Trophoblast cell (in vitro differentiated cells and primary cell): ENCODE measurements at regions not wholly inside any gene's neighbourhood (a gene's known extent, or its start where the extent isn't known, plus 50 kb on each side); places are given as distances from the start of the nearest gene placed in this dataset.

Source experiments
- DNase-seq, 2 donors: peaks; one replicate each; pipeline ENCODE4 v3.0.0-alpha.2; 2016
- H2AFZ ChIP-seq: 2 replicates; pipeline ENCODE4 v1.6.1; 2013; ENCODE audit warnings: low read length, moderate library complexity, mild to moderate bottlenecking; ENCODE audit not compliant: insufficient read depth, poor library complexity
- H2AK5ac ChIP-seq: 2 replicates; pipeline ENCODE4 v1.6.1; 2013; ENCODE audit warnings: mild to moderate bottlenecking, low read length
- H2BK120ac ChIP-seq: 2 replicates; pipeline ENCODE4 v1.6.1; 2013; ENCODE audit warnings: low read length, mild to moderate bottlenecking, moderate library complexity; ENCODE audit not compliant: insufficient read depth, poor library complexity
- H2BK12ac ChIP-seq: 2 replicates; pipeline ENCODE4 v1.6.1; 2013; ENCODE audit warnings: mild to moderate bottlenecking, low read length, moderate library complexity
- H2BK5ac ChIP-seq: 2 replicates; pipeline ENCODE4 v1.6.1; 2013; ENCODE audit warnings: low read length, low read depth, moderate library complexity, mild to moderate bottlenecking; ENCODE audit not compliant: poor library complexity
- H3K14ac ChIP-seq: 2 replicates; pipeline ENCODE4 v1.6.1; 2013; ENCODE audit warnings: mild to moderate bottlenecking, low read length
- H3K18ac ChIP-seq: 2 replicates; pipeline ENCODE4 v1.6.1; 2013; ENCODE audit warnings: mild to moderate bottlenecking, low read length
- H3K23ac ChIP-seq: 2 replicates; pipeline ENCODE4 v1.6.1; 2013; ENCODE audit warnings: low read length
- H3K27ac ChIP-seq: 2 replicates; pipeline ENCODE4 v1.5.1; 2013; ENCODE audit warnings: low read depth, mild to moderate bottlenecking, inconsistent platforms, low read length, moderate library complexity
- H3K27me3 ChIP-seq: 2 replicates; pipeline ENCODE4 v1.6.1; 2013; ENCODE audit warnings: inconsistent platforms, mild to moderate bottlenecking, low read length, moderate library complexity; ENCODE audit not compliant: insufficient read depth
- H3K36me3 ChIP-seq, 2 experiments: 1 replicate in 1 of 2; 2 replicates in 1 of 2; pipeline ENCODE4 v1.6.1; 2013; ENCODE audit warnings: low read length in 2 of 2, mild to moderate bottlenecking in 2 of 2, moderate library complexity in 1 of 2; ENCODE audit not compliant: insufficient read depth in 2 of 2, control insufficient read depth in 1 of 2
- H3K4ac ChIP-seq: 2 replicates; pipeline ENCODE4 v1.6.1; 2013; ENCODE audit warnings: low read depth, mild to moderate bottlenecking, low read length, moderate library complexity
- H3K4me1 ChIP-seq, 2 experiments: 1 replicate in 1 of 2; 2 replicates in 1 of 2; pipeline ENCODE4 v1.6.1; 2013; ENCODE audit warnings: low read length in 2 of 2, mild to moderate bottlenecking in 2 of 2, moderate library complexity in 1 of 2; ENCODE audit not compliant: insufficient read depth in 2 of 2, control insufficient read depth in 1 of 2
- H3K4me2 ChIP-seq: 2 replicates; pipeline ENCODE4 v1.6.1; 2013; ENCODE audit warnings: inconsistent platforms, mild to moderate bottlenecking, low read length, moderate library complexity
- H3K4me3 ChIP-seq: 2 replicates; pipeline ENCODE4 v1.5.1; 2013; ENCODE audit warnings: mild to moderate bottlenecking, low read depth, low read length, inconsistent platforms
- H3K79me1 ChIP-seq: one replicate; pipeline ENCODE4 v1.6.1; 2013; ENCODE audit warnings: low read length
- H3K79me2 ChIP-seq: 2 replicates; pipeline ENCODE4 v1.6.1; 2013; ENCODE audit warnings: low read length, mild to moderate bottlenecking; ENCODE audit not compliant: control insufficient read depth, insufficient read depth, poor library complexity
- H3K9ac ChIP-seq: 2 replicates; pipeline ENCODE4 v1.6.1; 2013; ENCODE audit warnings: mild to moderate bottlenecking, low read length
- H3K9me3 ChIP-seq: 2 replicates; pipeline ENCODE4 v1.6.1; 2013; ENCODE audit warnings: low read depth, mild to moderate bottlenecking, control low read depth, inconsistent platforms, low read length; ENCODE audit not compliant: insufficient read depth
- H4K12ac ChIP-seq: 2 replicates; pipeline ENCODE4 v1.6.1; 2013; ENCODE audit warnings: low read depth, mild to moderate bottlenecking, low read length, moderate library complexity
- H4K8ac ChIP-seq: 2 replicates; pipeline ENCODE4 v1.6.1; 2013; ENCODE audit warnings: low read depth, mild to moderate bottlenecking, low read length, moderate library complexity
- H4K91ac ChIP-seq: one replicate; pipeline ENCODE4 v1.6.1; 2013; ENCODE audit warnings: low read depth, mild to moderate bottlenecking, low read length, moderate library complexity
- WGBS: extraction: QIAGEN DNeasy Blood & Tissue Kit; methylation state at CpG from one replicate; pipeline ENCODE4 v1.1.7; 2013; ENCODE audit warnings: missing lambda C conversion rate; ENCODE audit not compliant: insufficient read length, insufficient coverage; ENCODE audit errors: extremely low coverage; 5-methylcytosine and 5-hydroxymethylcytosine counted together

GRCh38 chrX:39592776-39593175 lies 505.0 kb downstream of the BCOR start:
- H3K4me1 ChIP-seq = no peaks in the 10 kb centered on the region
- H3K4me2 ChIP-seq = no peak overlapping the region
- no peak overlapping the region for H3K23ac ChIP-seq
- no peak overlapping the region for H3K9ac ChIP-seq
- H3K4ac ChIP-seq = no peak overlapping the region
- H4K8ac ChIP-seq = no peak overlapping the region
- H3K4me3 ChIP-seq = no peak overlapping the region
- H3K27ac ChIP-seq = no peak overlapping the region
- no peaks in the 10 kb centered on the region for H3K9me3 ChIP-seq
- no peak for DNase-seq
- H2BK12ac ChIP-seq = no peak overlapping the region
- no peaks in the 10 kb centered on the region for H3K79me2 ChIP-seq
- no peaks in the 10 kb centered on the region for H3K79me1 ChIP-seq
- H2BK5ac ChIP-seq = no peak overlapping the region
- H4K91ac ChIP-seq = no peak overlapping the region
- no peak overlapping the region for H2BK120ac ChIP-seq
- H3K14ac ChIP-seq = no peak overlapping the region
- no peak overlapping the region for H2AK5ac ChIP-seq
- H3K18ac ChIP-seq = no peak overlapping the region
- no peaks in the 10 kb centered on the region for H3K36me3 ChIP-seq
- no peak overlapping the region for H4K12ac ChIP-seq
- no peaks in the 10 kb centered on the region for H3K27me3 ChIP-seq
- no peak overlapping the region for H2AFZ ChIP-seq

DNA sequence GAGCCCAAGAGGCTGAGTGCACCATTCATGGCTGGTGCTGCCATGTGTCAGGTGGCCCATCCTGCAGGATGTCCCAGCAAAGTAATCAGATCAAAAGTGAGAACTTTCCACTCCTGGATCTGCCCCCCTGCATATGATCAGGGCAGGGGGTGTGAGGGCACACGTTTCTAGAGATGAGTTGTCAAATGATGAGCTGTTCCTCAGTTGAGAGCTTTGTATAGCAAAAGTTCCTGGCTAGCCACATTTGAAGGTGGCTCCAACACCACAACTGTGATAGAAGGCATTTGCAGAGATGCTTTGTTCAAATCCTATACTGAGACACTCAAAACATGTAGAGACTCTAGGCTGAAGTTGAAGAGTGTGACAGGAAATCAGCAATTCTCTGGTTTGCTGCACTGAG lies 501.8 kb downstream of the BCOR start:
- H4K91ac ChIP-seq = no peak overlapping the region
- H2BK120ac ChIP-seq = no peak overlapping the region
- no peak overlapping the region for H3K9ac ChIP-seq
- H4K8ac ChIP-seq = no peak overlapping the region
- no peaks in the 10 kb centered on the region for H3K36me3 ChIP-seq
- H3K4me2 ChIP-seq = no peak overlapping the region
- no peaks in the 10 kb centered on the region for H3K79me1 ChIP-seq
- no peak overlapping the region for H4K12ac ChIP-seq
- DNase-seq = no peak
- no peak overlapping the region for H3K27ac ChIP-seq
- H2AK5ac ChIP-seq = no peak overlapping the region
- H3K18ac ChIP-seq = no peak overlapping the region
- no peak overlapping the region for H2BK12ac ChIP-seq
- H3K4ac ChIP-seq = no peak overlapping the region
- no peaks in the 10 kb centered on the region for H3K79me2 ChIP-seq
- H3K23ac ChIP-seq = no peak overlapping the region
- H3K4me1 ChIP-seq = no peaks in the 10 kb centered on the region
- no peak overlapping the region for H3K14ac ChIP-seq
- H2BK5ac ChIP-seq = no peak overlapping the region
- no CpG with 5 or more reads among the region's 1 CpG for WGBS
- H2AFZ ChIP-seq = no peak overlapping the region
- no peak overlapping the region for H3K4me3 ChIP-seq
- H3K27me3 ChIP-seq = no peaks in the 10 kb centered on the region
- H3K9me3 ChIP-seq = no peaks in the 10 kb centered on the region

DNA sequence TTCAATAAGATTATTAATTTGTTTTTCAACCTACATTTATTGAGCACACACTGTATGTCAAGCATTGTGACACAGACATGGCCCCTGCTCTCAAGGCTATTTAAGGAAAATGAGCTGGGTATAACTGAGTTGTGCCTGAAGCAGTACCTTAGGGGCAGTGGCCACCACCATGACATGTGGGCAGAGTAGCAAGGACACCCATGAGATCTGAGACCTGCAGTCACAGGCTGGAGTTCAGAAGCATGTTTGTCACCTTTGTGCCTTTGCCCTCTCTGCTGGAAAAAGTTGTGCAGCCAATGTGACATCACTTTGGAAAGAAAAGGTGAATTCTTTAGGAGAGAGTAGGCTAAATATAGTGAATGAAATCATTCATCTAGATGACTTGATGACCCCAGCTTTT lies 501.3 kb downstream of the BCOR start:
- Histone ChIP-seq H3K27ac (no peak overlapping the region), H3K4ac (no peak overlapping the region), H3K79me2 (no peaks in the 10 kb centered on the region), H4K12ac (no peak overlapping the region), H2AK5ac (no peak overlapping the region), H3K14ac (no peak overlapping the region), H3K9ac (no peak overlapping the region), H3K36me3 (no peaks in the 10 kb centered on the region), H3K4me1 (no peaks in the 10 kb centered on the region), H4K91ac (no peak overlapping the region), H3K4me3 (no peak overlapping the region), H2BK5ac (no peak overlapping the region), H2AFZ (no peak overlapping the region), H4K8ac (no peak overlapping the region), H3K79me1 (no peaks in the 10 kb centered on the region), H2BK120ac (no peak overlapping the region), H3K18ac (no peak overlapping the region), H2BK12ac (no peak overlapping the region), H3K27me3 (no peaks in the 10 kb centered on the region), H3K23ac (no peak overlapping the region), H3K4me2 (no peak overlapping the region), H3K9me3 (no peaks in the 10 kb centered on the region)
- DNase-seq = no peak

DNA sequence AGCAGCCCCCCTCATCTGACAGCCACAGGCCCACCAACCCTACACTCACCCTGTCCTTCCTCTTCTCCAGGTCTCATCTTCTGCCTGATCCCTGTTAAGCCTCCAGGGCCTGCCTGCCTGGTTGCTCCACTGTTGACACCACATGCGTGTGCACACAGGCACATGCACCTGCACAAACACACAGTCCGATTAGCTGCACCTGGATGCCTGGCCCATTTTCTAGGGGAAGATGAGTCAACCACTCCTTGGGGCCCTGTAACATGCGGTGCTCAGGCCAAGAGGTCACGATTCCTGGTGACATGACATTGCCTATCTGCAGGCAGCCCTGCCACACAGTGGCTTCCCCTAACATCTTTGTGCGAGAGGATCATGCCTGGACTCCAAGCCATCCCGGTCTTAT lies 498.4 kb downstream of the BCOR start:
- no peaks in the 10 kb centered on the region for H3K9me3 ChIP-seq
- H3K36me3 ChIP-seq = no peaks in the 10 kb centered on the region
- H3K4ac ChIP-seq = no peak overlapping the region
- no peaks in the 10 kb centered on the region for H3K79me2 ChIP-seq
- peaks cover 0 to 3% of the 10 kb centered on the region in 2 experiments for H3K4me1 ChIP-seq
- H4K12ac ChIP-seq = peak overlapping the region; percentile 7
- no CpG with 5 or more reads among the region's 6 CpGs for WGBS
- DNase-seq = no peak
- H2BK120ac ChIP-seq = no peak overlapping the region
- no peak overlapping the region for H3K27ac ChIP-seq
- no peak overlapping the region for H2AFZ ChIP-seq
- H2BK5ac ChIP-seq = no peak overlapping the region
- no peak overlapping the region for H2AK5ac ChIP-seq
- H3K14ac ChIP-seq = no peak overlapping the region
- no peak overlapping the region for H2BK12ac ChIP-seq
- no peak overlapping the region for H4K8ac ChIP-seq
- no peak overlapping the region for H3K9ac ChIP-seq
- no peak overlapping the region for H3K4me2 ChIP-seq
- H3K27me3 ChIP-seq = no peaks in the 10 kb centered on the region
- H4K91ac ChIP-seq = no peak overlapping the region
- H3K4me3 ChIP-seq = no peak overlapping the region
- H3K23ac ChIP-seq = no peak overlapping the region
- H3K79me1 ChIP-seq = no peaks in the 10 kb centered on the region
- H3K18ac ChIP-seq = no peak overlapping the region

DNA sequence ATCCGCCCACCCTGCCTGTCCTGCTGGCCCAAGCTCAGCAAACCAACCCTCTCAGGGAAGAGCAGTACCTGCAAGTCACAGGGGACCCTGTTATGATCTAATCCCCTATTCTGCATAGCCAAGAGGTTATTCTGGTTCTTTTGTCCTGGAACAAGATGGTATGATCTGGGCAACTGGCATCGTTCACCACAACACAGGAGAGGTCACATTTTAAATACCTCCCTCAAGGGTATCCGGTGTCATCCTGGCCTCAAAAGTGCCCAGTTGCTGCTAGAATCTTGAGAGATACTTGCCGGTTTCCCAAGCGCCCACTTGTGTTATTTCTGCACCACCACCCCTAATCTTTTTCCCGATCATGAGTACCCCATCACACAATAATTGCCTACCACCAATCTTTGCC lies 497.5 kb downstream of the BCOR start:
- Histone ChIP-seq H4K91ac (no peak overlapping the region), H3K4ac (no peak overlapping the region), H3K14ac (no peak overlapping the region), H4K12ac (no peak overlapping the region), H3K79me2 (no peaks in the 10 kb centered on the region), H2AK5ac (no peak overlapping the region), H3K4me2 (no peak overlapping the region), H2BK12ac (no peak overlapping the region), H3K9ac (no peak overlapping the region), H3K27ac (no peak overlapping the region), H3K27me3 (no peaks in the 10 kb centered on the region), H3K4me3 (no peak overlapping the region), H2BK5ac (no peak overlapping the region), H3K9me3 (no peaks in the 10 kb centered on the region), H3K23ac (no peak overlapping the region), H2BK120ac (no peak overlapping the region), H4K8ac (no peak overlapping the region), H3K79me1 (no peaks in the 10 kb centered on the region), H2AFZ (no peak overlapping the region), H3K18ac (no peak overlapping the region), H3K36me3 (no peaks in the 10 kb centered on the region), H3K4me1 (peaks cover 0 to 3% of the 10 kb centered on the region in 2 experiments)
- DNase-seq = no peak
- WGBS = no CpG with 5 or more reads among the region's 6 CpGs
